Endothelial cell of umbilical vein (primary cell): ENCODE measurements at regions not wholly inside any gene's neighbourhood (a gene's known extent, or its start where the extent isn't known, plus 50 kb on each side); places are given as distances from the start of the nearest gene placed in this dataset.

ENCODE experiments used
- CTCF ChIP-seq, 2 donors: IDR thresholded peaks; 1 replicate in 1 of 2; 2 replicates in 1 of 2; pipeline ENCODE4 v1.5.1; 2011; ENCODE audit warnings: low read length in 2 of 2, mild to moderate bottlenecking in 2 of 2, moderate library complexity in 2 of 2, control low read depth in 1 of 2, inconsistent platforms in 1 of 2, low read depth in 1 of 2; ENCODE audit not compliant: insufficient read depth in 1 of 2; ENCODE audit errors: extremely low read depth in 1 of 2
- EZH2 ChIP-seq: IDR thresholded peaks from 2 replicates; pipeline ENCODE4 v1.6.1; 2012; ENCODE audit warnings: borderline replicate concordance, low read depth, mild to moderate bottlenecking, moderate library complexity, low read length, inconsistent platforms; ENCODE audit not compliant: severe bottlenecking
- FOS ChIP-seq: IDR thresholded peaks from 2 replicates; pipeline ENCODE4 v1.6.1; 2011; ENCODE audit warnings: mild to moderate bottlenecking, low read length, moderate library complexity, borderline replicate concordance; ENCODE audit not compliant: insufficient read depth
- GATA2 ChIP-seq: IDR thresholded peaks from 2 replicates; pipeline ENCODE4 v1.7.0; 2011; ENCODE audit warnings: low read depth, mild to moderate bottlenecking, moderate library complexity, mixed read lengths, low read length; ENCODE audit not compliant: insufficient read length, insufficient read depth
- JUN ChIP-seq: IDR thresholded peaks from 2 replicates; pipeline ENCODE4 v1.6.1; 2011; ENCODE audit warnings: borderline replicate concordance, low read depth; ENCODE audit not compliant: insufficient read length, insufficient read depth
- MAX ChIP-seq: IDR thresholded peaks from 2 replicates; pipeline ENCODE4 v1.6.1; 2011; ENCODE audit not compliant: insufficient read depth, insufficient read length
- MYC ChIP-seq: IDR thresholded peaks from one replicate; pipeline ENCODE4 v1.6.1; 2011; ENCODE audit warnings: mild to moderate bottlenecking, low read depth, low read length
- POLR2A ChIP-seq: IDR thresholded peaks from 2 replicates; pipeline ENCODE4 v1.6.1; 2012; ENCODE audit warnings: low read depth, mild to moderate bottlenecking, control low read depth, low read length
- POLR2AphosphoS5 ChIP-seq: IDR thresholded peaks from 2 replicates; pipeline ENCODE4 v1.6.1; 2012; ENCODE audit warnings: low read depth, mild to moderate bottlenecking, control low read depth, low read length, moderate library complexity; ENCODE audit not compliant: insufficient read depth

- no peak for TF ChIP-seq CTCF (IDR thresholded peaks at IDR 0.05; ENCODE audit: extremely low read depth in 1 of 2, insufficient read depth in 1 of 2, low read depth in 1 of 2, low read length in 2 of 2)
- TF ChIP-seq POLR2A = no peak
- no peak for TF ChIP-seq GATA2
- TF ChIP-seq POLR2AphosphoS5 = no peak
- no peak for TF ChIP-seq EZH2
- TF ChIP-seq FOS = no peak
- no peak for TF ChIP-seq MYC
- TF ChIP-seq MAX = no peak
- TF ChIP-seq JUN = peak; percentile 29
Measured at GRCh38 chr21:33123374-33124123, 53.6 kb downstream of the OLIG1 start.
